H1 (cell line): ENCODE measurements at regions not wholly inside any gene's neighbourhood (a gene's known extent, or its start where the extent isn't known, plus 50 kb on each side); places are given as distances from the start of the nearest gene placed in this dataset.

Experiments used
- CTCF ChIA-PET: fragments of 300-600 bp; sonication (Branson Sonifier 250); formaldehyde crosslinking; loops from one replicate; lab custom pipeline; 2021; ENCODE audit not compliant: partially characterized antibody; lab: Charles Lee
- POLR2A ChIA-PET: fragments of 300-600 bp; sonication (Branson Sonifier 250); formaldehyde crosslinking; loops from one replicate; lab custom pipeline; 2021; ENCODE audit warnings: inconsistent platforms; ENCODE audit not compliant: partially characterized antibody; lab: Charles Lee
- DNase-seq, 2 experiments: peaks; one replicate each; pipeline versions ENCODE4 v3.0.0 to v3.0.0-alpha.2; 2010 to 2022; ENCODE audit warnings: low spot score in 2 of 2, low read depth in 1 of 2, mixed read lengths in 1 of 2
- FAIRE-seq: peaks from 2 replicates; lab custom pipeline; 2011; peaks lifted over from hg19 to GRCh38; lab: Jason Lieb, UNC
- H2AFZ ChIP-seq: 2 replicates; pipeline ENCODE4 v1.8.1; 2012; ENCODE audit warnings: low read length, inconsistent platforms
- H2AK5ac ChIP-seq: 2 replicates; pipeline ENCODE4 v1.6.1; 2013; ENCODE audit warnings: low read depth, low read length
- H2BK120ac ChIP-seq: replicated peaks from 2 replicates; pipeline ENCODE3; 2013; ENCODE audit warnings: low read depth, low read length, inconsistent platforms
- H2BK12ac ChIP-seq: 2 replicates; pipeline ENCODE4 v1.6.1; 2013; ENCODE audit warnings: low read depth, low read length
- H2BK15ac ChIP-seq: 2 replicates; pipeline ENCODE4 v1.6.1; 2013; ENCODE audit warnings: low read length
- H2BK20ac ChIP-seq: 2 replicates; pipeline ENCODE4 v1.6.1; 2013; ENCODE audit warnings: low read length
- H2BK5ac ChIP-seq: 2 replicates; pipeline ENCODE4 v1.6.1; 2013; ENCODE audit warnings: low read depth, low read length
- H3K14ac ChIP-seq: 2 replicates; pipeline ENCODE4 v1.6.1; 2013; ENCODE audit warnings: inconsistent platforms; ENCODE audit not compliant: insufficient read length
- H3K18ac ChIP-seq: 2 replicates; pipeline ENCODE4 v1.6.1; 2013; ENCODE audit warnings: low read length; ENCODE audit errors: extremely low read depth
- H3K23ac ChIP-seq: 2 replicates; pipeline ENCODE4 v1.6.1; 2013; ENCODE audit warnings: inconsistent platforms; ENCODE audit not compliant: insufficient read length
- H3K23me2 ChIP-seq: 2 replicates; pipeline ENCODE4 v1.6.1; 2013; ENCODE audit warnings: low read depth, low read length
- H3K27ac ChIP-seq: 2 replicates; pipeline ENCODE4 v1.6.1; 2011; ENCODE audit warnings: low read depth, low read length, inconsistent platforms
- H3K27me3 ChIP-seq, 4 experiments: replicated peaks in 1 of 4; 1 replicate in 1 of 4; 2 replicates in 3 of 4; pipeline versions ENCODE4 v1.6.1 to v1.8.1; 2011 to 2013; ENCODE audit warnings: low read length in 3 of 4, mild to moderate bottlenecking in 3 of 4, inconsistent platforms in 2 of 4, mixed read lengths in 2 of 4, moderate library complexity in 1 of 4; ENCODE audit not compliant: control insufficient read depth in 3 of 4, insufficient read depth in 3 of 4; ENCODE audit errors: extremely low read depth in 1 of 4
- H3K36me3 ChIP-seq, 4 experiments: 2 replicates each; pipeline versions ENCODE4 v1.6.1 to v1.8.1; 2011 to 2013; ENCODE audit warnings: mild to moderate bottlenecking in 4 of 4, low read length in 3 of 4, moderate library complexity in 2 of 4, control low read depth in 1 of 4, inconsistent platforms in 1 of 4; ENCODE audit not compliant: insufficient read depth in 4 of 4, control insufficient read depth in 2 of 4
- H3K4ac ChIP-seq: replicated peaks from 2 replicates; pipeline ENCODE3; 2013; ENCODE audit warnings: low read length, low read depth, mixed read lengths, inconsistent platforms; ENCODE audit not compliant: insufficient read length
- H3K4me1 ChIP-seq, 4 experiments: replicated peaks in 1 of 4; 1 replicate in 1 of 4; 2 replicates in 3 of 4; pipeline versions ENCODE4 v1.6.1 to v1.8.1; 2011 to 2013; ENCODE audit warnings: low read length in 3 of 4, inconsistent platforms in 2 of 4, mixed read lengths in 1 of 4; ENCODE audit not compliant: insufficient read depth in 4 of 4, control insufficient read depth in 3 of 4
- H3K4me2 ChIP-seq, 2 experiments: 2 replicates each; pipeline versions ENCODE4 v1.6.1 to v1.8.1; 2011 to 2013; ENCODE audit warnings: low read depth in 2 of 2, low read length in 2 of 2, control low read depth in 1 of 2, inconsistent platforms in 1 of 2, mild to moderate bottlenecking in 1 of 2; ENCODE audit not compliant: insufficient read depth in 1 of 2
- H3K4me3 ChIP-seq, 4 experiments: fragments of 200-600, 300-600 bp in 1 of 4; sonication (generic), shearing (Covaris generic), sonication (Bioruptor Twin) in 1 of 4; 2 replicates each; pipeline versions ENCODE4 v1.5.1 to v1.8.1; 2011 to 2016; ENCODE audit warnings: low read length in 4 of 4, low read depth in 3 of 4, control low read depth in 2 of 4, inconsistent platforms in 2 of 4, mild to moderate bottlenecking in 2 of 4, mixed read lengths in 1 of 4, moderate library complexity in 1 of 4; ENCODE audit not compliant: insufficient read depth in 2 of 4; ENCODE audit errors: extremely low read depth in 1 of 4
- H3K56ac ChIP-seq: replicated peaks from 2 replicates; pipeline ENCODE3; 2013; ENCODE audit warnings: low read depth, mild to moderate bottlenecking, mixed read lengths, low read length, inconsistent platforms; ENCODE audit not compliant: insufficient read length
- H3K79me1 ChIP-seq: 2 replicates; pipeline ENCODE4 v1.6.1; 2013; ENCODE audit warnings: low read depth, low read length, control low read depth
- H3K79me2 ChIP-seq, 2 experiments: 2 replicates each; pipeline versions ENCODE4 v1.6.1 to v1.8.1; 2012 to 2013; ENCODE audit warnings: low read length in 2 of 2, mild to moderate bottlenecking in 2 of 2, inconsistent platforms in 1 of 2; ENCODE audit not compliant: insufficient read depth in 2 of 2, control insufficient read depth in 1 of 2
- H3K9ac ChIP-seq, 4 experiments: replicated peaks in 1 of 4; 1 replicate in 1 of 4; 2 replicates in 3 of 4; pipeline versions ENCODE4 v1.6.1 to v1.8.1; 2011 to 2013; ENCODE audit warnings: low read depth in 3 of 4, low read length in 3 of 4, control low read depth in 2 of 4, mild to moderate bottlenecking in 2 of 4, moderate library complexity in 2 of 4, inconsistent platforms in 1 of 4; ENCODE audit errors: extremely low read depth in 1 of 4
- H3K9me3 ChIP-seq, 2 experiments: 2 replicates each; pipeline versions ENCODE4 v1.6.1 to v1.8.1; 2012 to 2013; ENCODE audit warnings: mild to moderate bottlenecking in 2 of 2, moderate library complexity in 2 of 2, control low read depth in 1 of 2, inconsistent platforms in 1 of 2, low read depth in 1 of 2, low read length in 1 of 2, mixed read lengths in 1 of 2; ENCODE audit not compliant: insufficient read depth in 2 of 2
- H4K20me1 ChIP-seq, 2 experiments: replicated peaks in 1 of 2; 2 replicates each; pipeline versions ENCODE3 to v1.8.1; 2011 to 2013; ENCODE audit warnings: inconsistent platforms in 2 of 2, low read length in 2 of 2, mild to moderate bottlenecking in 1 of 2; ENCODE audit not compliant: insufficient read depth in 2 of 2, control insufficient read depth in 1 of 2
- H4K5ac ChIP-seq: 2 replicates; pipeline ENCODE4 v1.6.1; 2013; ENCODE audit warnings: low read length, low read depth, mixed read lengths, inconsistent platforms; ENCODE audit not compliant: insufficient read length
- H4K8ac ChIP-seq: 2 replicates; pipeline ENCODE4 v1.8.0; 2013; ENCODE audit warnings: mild to moderate bottlenecking, moderate library complexity, low read length, inconsistent platforms; ENCODE audit not compliant: insufficient read depth; ENCODE audit errors: extremely low read depth
- H4K91ac ChIP-seq: replicated peaks from 2 replicates; pipeline ENCODE3; 2013; ENCODE audit warnings: low read length, mixed read lengths, inconsistent platforms; ENCODE audit not compliant: insufficient read length
- E2F6 ChIP-seq: IDR thresholded peaks from 2 replicates; pipeline ENCODE4 v1.6.1; 2012; ENCODE audit warnings: inconsistent platforms
- FOSL1 ChIP-seq: IDR thresholded peaks from 2 replicates; pipeline ENCODE4 v1.6.1; 2011; ENCODE audit warnings: mild to moderate bottlenecking, low read depth, low read length, moderate library complexity; ENCODE audit not compliant: insufficient read depth
- HDAC6 ChIP-seq: IDR thresholded peaks from one replicate; pipeline ENCODE4 v1.7.1; 2012; ENCODE audit warnings: low read depth, mild to moderate bottlenecking, inconsistent platforms, low read length, moderate library complexity
- MAFK ChIP-seq: IDR thresholded peaks from 2 replicates; pipeline ENCODE4 v1.6.1; 2012; ENCODE audit warnings: low read depth, mild to moderate bottlenecking, improper control_type of control experiment, low read length
- WGBS, 2 experiments: shearing (Covaris generic) in 1 of 2; methylation state at CpG; one replicate each; pipeline versions ENCODE4 v1.1.6 to v1.1.7; 2013 to 2015; ENCODE audit warnings: low lambda C conversion rate in 2 of 2, mixed read lengths in 2 of 2, inconsistent platforms in 1 of 2, low coverage in 1 of 2, missing lambda C conversion rate in 1 of 2; ENCODE audit not compliant: insufficient replicate concordance in 2 of 2, insufficient coverage in 1 of 2, insufficient read length in 1 of 2; ENCODE audit errors: extremely low coverage in 1 of 2, missing lambda C conversion rate in 1 of 2; 5-methylcytosine and 5-hydroxymethylcytosine counted together

- H2AFZ ChIP-seq = no peak overlapping the region
- H3K23ac ChIP-seq = no peak overlapping the region
- no peak overlapping the region for H3K9ac ChIP-seq
- no peak for DNase-seq
- no peak overlapping the region for H4K5ac ChIP-seq
- WGBS, 2 experiments = 89 to 100% methylated on average over 1 of the region's 1 CpG
- POLR2A ChIA-PET = no interaction called here
- H3K4me1 ChIP-seq = no peaks in the 10 kb centered on the region
- no peaks in the 10 kb centered on the region for H4K20me1 ChIP-seq
- no peak overlapping the region for H3K14ac ChIP-seq
- H3K9me3 ChIP-seq = peaks cover 0 to 3% of the 10 kb centered on the region in 2 experiments; a peak in 1 of 4 replicates
- no peaks in the 10 kb centered on the region for H3K23me2 ChIP-seq
- no peak overlapping the region for H2BK120ac ChIP-seq
- no peaks in the 10 kb centered on the region for H3K27me3 ChIP-seq
- no peaks in the 10 kb centered on the region for H3K36me3 ChIP-seq
- no peaks in the 10 kb centered on the region for H3K79me2 ChIP-seq
- H4K91ac ChIP-seq = no peak overlapping the region
- H2BK5ac ChIP-seq = no peak overlapping the region
- H3K4me2 ChIP-seq = no peak overlapping the region
- CTCF ChIA-PET = interaction anchor here (1.4 kb wide), 1 partner anchor 31 kb away, joined by 3 read pairs; no protein-coding TSS in a partner anchor
- H3K79me1 ChIP-seq = no peaks in the 10 kb centered on the region
- no peak for FAIRE-seq
- H3K56ac ChIP-seq = no peak overlapping the region
- no peak overlapping the region for H2BK12ac ChIP-seq
- no peak overlapping the region for H2AK5ac ChIP-seq
- no peak overlapping the region for H3K4me3 ChIP-seq
- no peak overlapping the region for H4K8ac ChIP-seq
- no peak overlapping the region for H2BK20ac ChIP-seq
- H3K27ac ChIP-seq = no peak overlapping the region
- no peak overlapping the region for H3K4ac ChIP-seq
- no peak overlapping the region for H2BK15ac ChIP-seq
- no peak overlapping the region for H3K18ac ChIP-seq
- no peak for TF ChIP-seq E2F6
- TF ChIP-seq HDAC6 = no peak
- TF ChIP-seq FOSL1 = no peak
- TF ChIP-seq MAFK = no peak
Measured at GRCh38 chr6:54747955-54748354, 98.6 kb upstream of the FAM83B start.
